ENCODE measurements at regions not wholly inside any gene's neighbourhood (a gene's known extent, or its start where the extent isn't known, plus 50 kb on each side); places are given as distances from the start of the nearest gene placed in this dataset.

GRCh38 chr10:3455385-3456334 is 283.1 kb upstream of the PITRM1 start:
- TF ChIP-seq CTCF (conservative IDR thresholded peaks at IDR 0.05; ENCODE audit: low read depth, low read length) (no peak), EZH2phosphoT487 (IDR thresholded peaks at IDR 0.05; ENCODE audit: borderline replicate concordance, low read length) (no peak), EZH2 (IDR thresholded peaks at IDR 0.05; ENCODE audit: low read length, unreplicated experiment) (no peak)
- no peaks in the 10 kb centered on the region for H3K27me3 ChIP-seq (ENCODE audit: low read length)
- H3K36me3 ChIP-seq (ENCODE audit: low read depth, low read length): no peaks in the 10 kb centered on the region
- no peaks in the 10 kb centered on the region for H3F3A ChIP-seq (ENCODE audit: low read length, unreplicated experiment)
- intact Hi-C loops (cut with micrococcal nuclease): no loop called here
- POLR2A ChIA-PET (ENCODE audit: unreplicated experiment): no interaction called here
- no peaks in the 10 kb centered on the region for H3K79me2 ChIP-seq (ENCODE audit: low read length)
- H3K27ac ChIP-seq (ENCODE audit: low read length): no peak overlapping the region
- CTCF ChIA-PET: no interaction called here
- H3K9ac ChIP-seq (ENCODE audit: low read length): no peak overlapping the region
- no peak for DNase-seq
- H3K4me2 ChIP-seq (ENCODE audit: low read length): no peak overlapping the region
- BruUV-seq (replicated peaks): no TSS peak
- H3K4me3 ChIP-seq (ENCODE audit: low read length): no peak overlapping the region
- no peaks in the 10 kb centered on the region for H3K9me3 ChIP-seq (ENCODE audit: low read length)
- H3K4me1 ChIP-seq (ENCODE audit: insufficient read depth, low read length): peaks cover 18% of the 10 kb centered on the region
- H4K20me1 ChIP-seq (ENCODE audit: low read length): no peaks in the 10 kb centered on the region
- H2AFZ ChIP-seq (ENCODE audit: low read length): no peak overlapping the region
- no peak for ATAC-seq
- no peaks in the 10 kb centered on the region for H3K9me2 ChIP-seq (replicated peaks; ENCODE audit: low read length)

GRCh38 chr10:3452683-3453361 is 280.2 kb upstream of the PITRM1 start:
- no TSS peak for BruUV-seq (replicated peaks)
- DNase-seq (peak; percentile 38), ATAC-seq (peak; percentile 70)
- no peaks in the 10 kb centered on the region for H3K79me2 ChIP-seq (ENCODE audit: low read length)
- no peaks in the 10 kb centered on the region for H3K36me3 ChIP-seq (ENCODE audit: low read depth, low read length)
- peak overlapping the region; percentile 74 for H3K4me2 ChIP-seq (ENCODE audit: low read length)
- POLR2A ChIA-PET (ENCODE audit: unreplicated experiment): interaction anchor here (0.5 kb wide), 1 partner anchor 46 kb away, joined by 3 read pairs; no protein-coding TSS in a partner anchor
- CTCF ChIA-PET: interaction anchor here (0.5 kb wide), 1 partner anchor 158 kb away, joined by 3 read pairs; no protein-coding TSS in a partner anchor
- no peaks in the 10 kb centered on the region for H4K20me1 ChIP-seq (ENCODE audit: low read length)
- H3K27me3 ChIP-seq (ENCODE audit: low read length): no peaks in the 10 kb centered on the region
- no peaks in the 10 kb centered on the region for H3K9me3 ChIP-seq (ENCODE audit: low read length)
- H3K4me3 ChIP-seq (ENCODE audit: low read length): 0 out of 2 replicates have a peak overlapping the region, but pooled peaks have one; percentile 28
- H3K9me2 ChIP-seq (replicated peaks; ENCODE audit: low read length): no peaks in the 10 kb centered on the region
- H2AFZ ChIP-seq (ENCODE audit: low read length): peak overlapping the region; percentile 70; the same call in 1 of the 2 replicates
- no peak overlapping the region for H3K9ac ChIP-seq (ENCODE audit: low read length)
- H3K27ac ChIP-seq (ENCODE audit: low read length): peak overlapping the region; percentile 45
- TF ChIP-seq EZH2 (IDR thresholded peaks at IDR 0.05; ENCODE audit: low read length, unreplicated experiment): no peak
- no peak for TF ChIP-seq CTCF (conservative IDR thresholded peaks at IDR 0.05; ENCODE audit: low read depth, low read length)
- H3F3A ChIP-seq (ENCODE audit: low read length, unreplicated experiment): no peaks in the 10 kb centered on the region
- intact Hi-C loops (cut with micrococcal nuclease): no loop called here
- H3K4me1 ChIP-seq (ENCODE audit: insufficient read depth, low read length): peaks cover 18% of the 10 kb centered on the region

Data from PC-3 (cell line).